Transverse colon (tissue), 4 donors: ENCODE measurements at regions not wholly inside any gene's neighbourhood (a gene's known extent, or its start where the extent isn't known, plus 50 kb on each side); places are given as distances from the start of the nearest gene placed in this dataset.

ENCODE experiments used
- DNase-seq: peaks from one replicate; pipeline ENCODE4 v3.0.0-alpha.2; 2019
- H3K27ac ChIP-seq, 4 donors: fragments of 200-600 bp; sonication (generic); 2 replicates each; pipeline ENCODE4 v1.5.1; 2016 to 2018; ENCODE audit warnings: inconsistent platforms in 4 of 4
- H3K27me3 ChIP-seq: fragments of 200-600 bp; sonication (generic); 2 replicates; pipeline ENCODE4 v1.5.1; 2017; ENCODE audit warnings: inconsistent platforms
- H3K36me3 ChIP-seq, 4 donors: fragments of 200-600 bp; sonication (generic); 2 replicates each; pipeline ENCODE4 v1.5.1; 2017 to 2019; ENCODE audit warnings: inconsistent platforms in 4 of 4
- H3K4me1 ChIP-seq, 4 donors: fragments of 200-600 bp; sonication (generic); 2 replicates each; pipeline ENCODE4 v1.5.1; 2017 to 2020; ENCODE audit warnings: inconsistent platforms in 4 of 4
- H3K4me3 ChIP-seq, 4 donors: fragments of 200-600 bp; sonication (generic); 1 replicate in 1 of 4; 2 replicates in 3 of 4; pipeline versions ENCODE4 v1.5.1 to v1.6.1; 2017 to 2019; ENCODE audit warnings: inconsistent platforms in 4 of 4
- H3K9me3 ChIP-seq, 2 donors: fragments of 200-600 bp; sonication (generic); 2 replicates each; pipeline ENCODE4 v1.5.1; 2017 to 2019; ENCODE audit warnings: inconsistent platforms in 2 of 2
- CTCF ChIP-seq, 5 experiments: fragments of 200-600 bp in 3 of 5; fragments of 450-650 bp in 2 of 5; sonication (generic) in 3 of 5; IDR thresholded peaks; 1 replicate in 2 of 5; 2 replicates in 3 of 5; pipeline ENCODE4 v1.5.1; 2016 to 2017; ENCODE audit warnings: antibody characterized with exemption in 5 of 5, inconsistent platforms in 3 of 5, mild to moderate bottlenecking in 2 of 5, moderate library complexity in 1 of 5
- EP300 ChIP-seq: sonication (generic); formaldehyde crosslinking; IDR thresholded peaks from one replicate; pipeline ENCODE4 v1.6.1; 2017; ENCODE audit warnings: antibody characterized with exemption, low read depth
- POLR2A ChIP-seq: fragments of 450-650 bp; IDR thresholded peaks from one replicate; pipeline ENCODE4 v1.6.1; 2016; ENCODE audit warnings: antibody characterized with exemption, mild to moderate bottlenecking, moderate library complexity
- POLR2AphosphoS5 ChIP-seq, 3 donors: sonication (generic); formaldehyde crosslinking; IDR thresholded peaks; one replicate each; pipeline ENCODE4 v1.6.1; 2016; ENCODE audit warnings: antibody characterized with exemption in 3 of 3
- WGBS, 2 donors: methylation state at CpG; one replicate each; pipeline ENCODE4 v1.1.5; 2018; ENCODE audit warnings: low coverage in 1 of 2; 5-methylcytosine and 5-hydroxymethylcytosine counted together
- in situ Hi-C, 4 donors: fragments of 200-750 bp; cut with MboI; loops; one replicate each; pipeline versions ENCODE4 v1.15.0 to v1.15.1; 2017; ENCODE audit warnings: low sequenced_read_pairs in 3 of 4, low pct_ligation_motif_present in 1 of 4, low pct_unique_long_range_greater_than_20kb in 1 of 4
- intact Hi-C: fragments of 100-400 bp; cut with DNase I; formaldehyde crosslinking; loops from one replicate; pipeline ENCODE4 v1.15.1; 2023; ENCODE audit warnings: low total_unique reads

- Histone ChIP-seq H3K36me3 (no peaks in the 10 kb centered on the region), H3K4me3 (no peak overlapping the region), H3K4me1 (no peaks in the 10 kb centered on the region), H3K27ac (no peak overlapping the region), H3K9me3 (no peaks in the 10 kb centered on the region), H3K27me3 (no peaks in the 10 kb centered on the region)
- 73 to 90% methylated on average over 3 to 7 of the region's 7 CpGs for WGBS, 2 donors
- in situ Hi-C loops (no loop called here), intact Hi-C loops (no loop called here)
- no peak for DNase-seq
- TF ChIP-seq CTCF (IDR thresholded peaks at IDR 0.05) (no peak), EP300 (no peak), POLR2A (no peak)
These were observed 135.3 kb upstream of the GLI2 start for GRCh38 chr2:120600335-120600734.

GRCh38 chr2:120600786-120601185, 134.9 kb upstream of the GLI2 start:
- Histone ChIP-seq H3K27ac (no peak overlapping the region), H3K4me3 (no peak overlapping the region), H3K36me3 (no peaks in the 10 kb centered on the region), H3K27me3 (no peaks in the 10 kb centered on the region), H3K4me1 (no peaks in the 10 kb centered on the region), H3K9me3 (no peaks in the 10 kb centered on the region)
- no peak for TF ChIP-seq POLR2AphosphoS5 (IDR thresholded peaks at IDR 0.05)
- no peak for TF ChIP-seq EP300
- no peak for TF ChIP-seq CTCF (IDR thresholded peaks at IDR 0.05)
- no peak for TF ChIP-seq POLR2A
- in situ Hi-C loops (no loop called here), intact Hi-C loops (no loop called here)
- 95% methylated on average over 5 of the region's 5 CpGs; no CpG with 5 or more reads in 1 of the 2 donors for WGBS, 2 donors
- DNase-seq, result no peak

- TF ChIP-seq POLR2AphosphoS5 (IDR thresholded peaks at IDR 0.05) (no peak), POLR2A (no peak)
- in situ Hi-C loops, result no loop called here
These were observed 134.1 kb upstream of the GLI2 start for GRCh38 chr2:120601566-120601965.

GRCh38 chr2:120602251-120602650, 133.4 kb upstream of the GLI2 start:
- Histone ChIP-seq H3K36me3 (no peaks in the 10 kb centered on the region), H3K9me3 (no peaks in the 10 kb centered on the region), H3K4me3 (no peak overlapping the region), H3K27me3 (no peaks in the 10 kb centered on the region), H3K27ac (no peak overlapping the region), H3K4me1 (no peaks in the 10 kb centered on the region)
- no peak for DNase-seq
- TF ChIP-seq CTCF (IDR thresholded peaks at IDR 0.05) (no peak), POLR2A (no peak), POLR2AphosphoS5 (IDR thresholded peaks at IDR 0.05) (no peak), EP300 (no peak)
- intact Hi-C loops, result no loop called here
- WGBS, 2 donors, result 81 to 87% methylated on average over 3 to 7 of the region's 7 CpGs
- in situ Hi-C loops, result no loop called here

More at GRCh38 chr2:120601566-120601965, 134.1 kb upstream of the GLI2 start:
- H3K27me3 ChIP-seq, result no peaks in the 10 kb centered on the region
- 86% methylated on average over 8 of the region's 9 CpGs; no CpG with 5 or more reads in 1 of the 2 donors for WGBS, 2 donors
- no peaks in the 10 kb centered on the region for H3K9me3 ChIP-seq
- intact Hi-C loops, result no loop called here
- H3K4me3 ChIP-seq, result no peak overlapping the region
- H3K4me1 ChIP-seq, result no peaks in the 10 kb centered on the region
- H3K36me3 ChIP-seq, result no peaks in the 10 kb centered on the region
- H3K27ac ChIP-seq, result no peak overlapping the region
- no peak for DNase-seq

GRCh38 chr2:120604767-120605166, 130.9 kb upstream of the GLI2 start:
- Histone ChIP-seq H3K4me1 (no peaks in the 10 kb centered on the region), H3K9me3 (no peaks in the 10 kb centered on the region), H3K27me3 (no peaks in the 10 kb centered on the region), H3K4me3 (no peak overlapping the region), H3K27ac (no peak overlapping the region), H3K36me3 (no peaks in the 10 kb centered on the region)
- DNase-seq, result no peak
- intact Hi-C loops (no loop called here), in situ Hi-C loops (no loop called here)
- 88% methylated on average over 6 of the region's 6 CpGs; no CpG with 5 or more reads in 1 of the 2 donors for WGBS, 2 donors
- no peak for TF ChIP-seq POLR2A
- no peak for TF ChIP-seq POLR2AphosphoS5 (IDR thresholded peaks at IDR 0.05)
- TF ChIP-seq CTCF (IDR thresholded peaks at IDR 0.05), result no peak
- no peak for TF ChIP-seq EP300
